ENCODE measurements at regions not wholly inside any gene's neighbourhood (a gene's known extent, or its start where the extent isn't known, plus 50 kb on each side); places are given as distances from the start of the nearest gene placed in this dataset.
"Not testable (repeated sequence)": the region's sequence is repeated elsewhere in the genome, so short reads cannot be mapped to it uniquely, and the experiment has no call there.

- DNase-seq: no peak
These were observed 117.2 kb downstream of the IPO8 start for GRCh38 chr12:30578426-30578825.

- DNase-seq: no peak
These were observed 122.5 kb downstream of the IPO8 start for GRCh38 chr12:30573145-30573544.

- DNase-seq: no peak
These were observed 125.3 kb downstream of the IPO8 start for GRCh38 chr12:30570211-30570890.

DNA sequence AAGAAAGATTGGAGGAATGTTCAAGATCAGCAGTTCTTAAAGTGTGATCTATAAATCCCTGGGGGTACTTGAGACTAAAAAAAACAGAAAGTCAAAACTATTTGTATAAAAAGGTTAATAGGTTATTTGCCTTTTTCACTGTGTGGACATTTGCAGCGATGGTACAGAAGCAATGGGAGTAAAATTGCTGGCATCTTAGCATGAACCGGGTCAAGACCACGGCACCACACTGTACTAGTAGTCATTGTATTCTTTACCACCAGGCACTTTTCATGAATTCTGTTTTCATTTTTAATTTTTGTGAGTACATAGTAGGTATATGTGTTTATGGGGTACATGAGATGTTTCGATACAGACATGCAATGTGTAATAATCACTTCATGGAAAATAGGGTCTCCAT lies 126.2 kb downstream of the IPO8 start:
- no peak for DNase-seq

DNA sequence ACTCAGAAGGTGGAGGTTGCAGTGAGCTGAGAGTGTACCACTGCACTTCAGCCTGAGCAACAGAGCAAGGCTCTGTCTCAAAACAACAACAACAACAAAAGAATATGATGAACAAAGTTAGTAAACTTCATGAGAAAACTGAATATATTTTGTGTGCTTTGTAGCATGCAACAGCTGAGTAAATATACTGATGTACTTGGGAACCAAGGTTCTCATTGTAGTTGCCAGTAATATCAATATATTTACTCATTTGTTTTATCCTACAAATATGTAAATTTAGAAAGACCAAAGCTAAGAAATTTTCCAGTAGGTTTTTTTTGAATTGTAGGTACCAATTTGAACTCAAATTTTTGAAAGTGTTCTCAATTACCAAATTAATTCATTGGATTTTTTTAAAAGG lies 127.2 kb downstream of the IPO8 start:
- no peak for DNase-seq

- no peak for DNase-seq
These were observed 128.6 kb downstream of the IPO8 start for GRCh38 chr12:30567082-30567481.

GRCh38 chr12:30564394-30564793 lies 131.3 kb downstream of the IPO8 start:
- no peak for DNase-seq

DNA sequence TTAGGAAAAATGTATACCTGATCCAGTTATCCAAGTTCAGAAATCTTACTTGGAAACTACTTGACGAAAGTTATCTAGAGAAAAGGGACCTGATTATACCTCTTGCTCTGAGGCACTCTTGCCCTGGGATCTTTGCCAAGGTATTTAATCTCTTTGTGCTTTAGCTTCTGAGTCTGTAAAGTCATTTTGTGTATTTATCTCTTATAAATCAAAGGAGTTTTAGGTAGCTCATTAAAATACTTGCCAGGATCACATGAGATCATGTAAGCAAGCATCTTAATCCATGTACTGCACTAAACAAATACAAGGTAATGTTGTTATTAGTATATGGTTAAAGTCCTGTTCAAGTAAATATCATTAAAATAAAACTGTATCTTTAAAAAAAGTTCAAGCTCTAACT lies 147.5 kb downstream of the IPO8 start:
- no peak for DNase-seq

DNA sequence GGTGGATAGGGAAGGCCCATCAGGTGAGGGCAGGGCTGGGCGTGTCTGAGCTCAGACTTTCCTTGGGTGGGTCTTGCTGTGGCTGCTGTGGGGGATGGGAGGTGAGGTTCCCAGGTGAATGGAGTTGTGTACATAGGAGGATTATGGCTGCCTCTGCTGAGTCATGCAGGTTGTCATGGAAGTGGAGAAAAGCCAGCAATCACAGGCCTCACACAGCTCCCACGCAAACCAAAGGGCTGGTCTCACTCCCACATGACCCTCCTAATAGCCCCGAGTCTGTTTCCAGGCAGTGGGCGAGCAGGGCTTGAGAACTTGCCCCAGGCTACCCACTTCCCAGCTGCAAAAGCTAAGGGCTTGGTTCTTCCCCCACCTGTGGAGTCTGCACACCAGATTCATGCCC lies 149.5 kb downstream of the IPO8 start:
- no peak for DNase-seq

GRCh38 chr12:30544704-30545103 lies 151.0 kb downstream of the IPO8 start:
- not testable (repeated sequence) for DNase-seq

DNA sequence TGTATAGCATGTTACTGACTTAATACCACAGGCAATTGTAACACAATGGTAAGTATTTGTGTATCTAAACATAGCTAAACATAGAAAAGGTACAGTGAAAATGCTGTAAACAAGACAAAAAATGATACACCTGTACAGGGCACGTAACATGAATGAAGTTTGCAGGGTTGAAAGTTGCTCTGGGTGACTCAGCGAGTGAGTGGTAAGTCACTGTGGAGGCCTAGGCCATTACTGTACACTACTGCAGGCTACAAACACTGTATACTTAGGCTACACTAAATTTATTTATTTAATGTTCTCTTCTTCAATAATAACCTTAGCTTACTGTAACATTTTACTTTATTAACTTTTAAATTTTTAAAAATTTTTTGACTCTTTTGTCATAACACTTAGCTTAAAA lies 158.4 kb downstream of the IPO8 start:
- DNase-seq: no peak

DNA sequence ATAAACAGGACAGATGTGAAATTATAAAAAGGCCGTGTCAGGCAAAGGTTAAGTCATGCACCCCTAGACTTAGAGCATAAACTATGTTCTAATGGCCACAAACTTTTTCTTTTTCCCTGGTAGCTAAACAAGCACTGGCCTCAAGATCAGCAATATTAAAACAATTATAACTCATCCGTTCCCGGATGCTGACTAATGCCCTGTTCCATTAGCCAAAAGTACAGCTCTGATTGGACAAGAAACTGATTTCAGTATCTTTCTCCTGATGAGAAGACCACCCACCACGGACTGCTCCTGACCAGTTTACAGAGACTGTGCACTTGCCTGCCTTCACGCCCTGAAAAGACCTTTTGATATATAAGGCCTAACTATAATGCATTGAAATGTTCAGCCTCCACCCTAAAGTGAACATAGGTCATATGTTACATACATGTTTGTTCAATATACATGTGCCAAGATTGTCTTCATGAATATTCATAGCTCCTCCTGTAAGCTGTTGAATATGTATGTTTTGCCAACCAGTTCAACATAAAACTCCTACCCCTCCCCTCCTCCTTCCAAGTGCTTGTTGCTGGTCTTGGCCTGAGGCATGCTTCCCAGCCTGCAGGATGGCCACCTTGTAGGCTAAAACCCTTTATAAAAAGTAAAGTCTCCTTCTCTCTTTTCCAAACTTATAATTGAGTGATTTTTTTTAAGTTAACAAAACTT lies 162.0 kb downstream of the IPO8 start:
- DNase-seq: no peak

- DNase-seq: no peak
These were observed 163.7 kb downstream of the IPO8 start for GRCh38 chr12:30531731-30532678.

DNA sequence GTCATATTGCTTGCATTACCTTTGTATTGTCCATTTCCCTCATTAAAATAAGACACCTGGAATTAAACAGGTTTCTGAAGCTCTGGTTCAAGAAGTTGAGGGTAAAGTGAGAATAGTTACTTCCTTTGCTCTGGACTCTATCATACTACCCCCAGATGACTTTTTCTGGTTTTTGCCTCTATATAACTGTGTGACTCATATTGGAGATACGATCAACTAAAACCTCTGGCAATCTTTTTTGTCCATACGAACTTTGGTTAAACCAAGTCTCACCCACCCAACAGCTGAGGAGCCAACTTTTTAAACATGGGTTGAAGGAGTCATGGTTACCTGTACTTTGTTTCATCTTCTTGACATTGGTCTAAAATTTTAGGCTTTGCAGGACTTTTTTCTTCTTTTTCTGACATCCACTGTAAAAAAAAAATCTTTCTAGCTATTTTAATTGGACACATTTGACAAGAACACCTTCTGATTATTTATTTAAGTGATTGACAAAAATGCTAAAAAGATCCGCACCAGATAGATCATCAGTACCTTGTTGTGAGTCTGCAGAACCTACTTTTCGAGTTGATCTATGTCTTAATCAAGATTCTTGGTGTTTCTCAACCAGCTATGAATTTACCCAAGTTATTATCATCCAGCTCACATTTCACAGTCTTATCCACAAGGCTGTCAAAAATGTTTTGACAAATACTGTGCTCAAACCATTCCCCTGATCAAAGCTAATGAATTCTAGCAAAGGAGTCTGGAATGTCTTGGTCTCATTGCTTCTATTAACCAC lies 166.0 kb downstream of the IPO8 start:
- no peak for DNase-seq

- no peak for DNase-seq
These were observed 170.5 kb downstream of the IPO8 start for GRCh38 chr12:30525171-30525570.

DNA sequence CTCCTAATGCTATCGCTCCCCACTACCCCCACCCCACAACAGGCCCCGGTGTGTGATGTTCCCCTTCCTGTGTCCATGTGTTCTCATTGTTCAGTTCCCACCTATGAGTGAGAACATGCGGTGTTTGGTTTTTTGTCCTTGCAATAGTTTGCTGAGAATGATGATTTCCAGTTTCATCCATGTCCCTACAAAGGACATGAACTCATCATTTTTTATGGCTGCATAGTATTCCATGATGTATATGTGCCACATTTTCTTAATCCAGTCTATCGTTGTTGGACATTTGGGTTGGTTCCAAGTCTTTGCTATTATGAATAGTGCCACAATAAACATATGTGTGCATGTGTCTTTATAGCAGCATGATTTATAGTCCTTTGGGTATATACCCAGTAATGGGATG lies 175.4 kb downstream of the IPO8 start:
- DNase-seq: not testable (repeated sequence)

DNA sequence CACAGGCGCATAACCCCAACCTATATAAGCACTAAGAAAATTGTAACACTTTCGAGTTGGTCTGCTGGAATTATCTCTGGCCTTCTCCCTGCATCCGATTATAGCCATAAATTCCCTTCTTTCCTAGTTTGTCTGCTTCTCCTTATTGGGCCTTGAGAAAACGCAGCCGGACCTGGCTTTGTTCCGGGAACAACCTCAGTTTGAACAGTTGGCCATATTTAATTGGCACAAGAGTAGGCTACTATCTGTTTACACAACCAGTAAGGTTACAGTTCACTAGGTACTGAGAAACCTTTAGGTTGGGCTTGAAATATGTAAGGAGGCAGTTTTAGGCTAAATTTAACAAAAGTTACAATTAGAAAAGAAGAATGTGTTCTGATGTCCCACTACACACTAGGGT lies 176.1 kb downstream of the IPO8 start:
- DNase-seq: no peak

GRCh38 chr12:30517320-30517719 lies 178.3 kb downstream of the IPO8 start:
- DNase-seq: no peak

DNA sequence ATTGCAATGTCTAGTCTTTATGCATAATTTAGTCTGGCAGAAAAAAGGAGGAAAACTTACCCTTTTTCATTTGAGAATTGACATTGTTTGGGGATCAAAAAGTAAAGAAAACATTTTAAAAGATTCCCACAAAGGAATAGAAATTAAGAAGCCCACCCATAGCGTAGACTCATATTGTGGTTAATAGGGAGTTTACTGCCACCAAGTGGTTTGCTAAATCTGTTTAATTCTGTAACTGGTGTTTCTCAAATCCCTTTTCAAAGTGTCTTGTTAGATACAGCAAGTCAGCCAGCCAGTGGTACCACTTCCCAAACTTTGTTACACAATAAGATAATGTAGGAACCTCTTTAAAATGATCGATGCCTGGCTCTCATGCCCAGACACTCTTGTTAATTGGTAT lies 180.3 kb downstream of the IPO8 start:
- DNase-seq: peak in 1 of 56 donors; percentile 1

- DNase-seq: no peak
These were observed 181.0 kb downstream of the IPO8 start for GRCh38 chr12:30514666-30515065.
